Chondrocyte (in vitro differentiated cells): ENCODE measurements at regions not wholly inside any gene's neighbourhood (a gene's known extent, or its start where the extent isn't known, plus 50 kb on each side); places are given as distances from the start of the nearest gene placed in this dataset.

ENCODE experiments used
- DNase-seq: peaks from one replicate; pipeline ENCODE4 v3.0.0; 2021; ENCODE audit warnings: mixed read lengths, low spot score
- H3K27ac Mint-ChIP-seq: one replicate; pipeline ENCODE4 v1.8.0; 2021; ENCODE audit warnings: mild to moderate bottlenecking, moderate library complexity, mixed read lengths; ENCODE audit not compliant: unreplicated experiment
- H3K27me3 Mint-ChIP-seq: 2 replicates; pipeline ENCODE4 v1.8.0; 2021; ENCODE audit warnings: low read depth, mixed read lengths
- H3K36me3 Mint-ChIP-seq: 2 replicates; pipeline ENCODE4 v1.8.0; 2021; ENCODE audit warnings: low read depth, mixed read lengths
- H3K4me1 Mint-ChIP-seq: 2 replicates; pipeline ENCODE4 v1.8.0; 2021; ENCODE audit warnings: low read depth, mild to moderate bottlenecking, mixed read lengths
- H3K4me3 Mint-ChIP-seq: one replicate; pipeline ENCODE4 v1.8.0; 2021; ENCODE audit warnings: mild to moderate bottlenecking, moderate library complexity, mixed read lengths; ENCODE audit not compliant: unreplicated experiment
- H3K9me3 Mint-ChIP-seq: 2 replicates; pipeline ENCODE4 v1.8.0; 2021; ENCODE audit warnings: low read depth, mixed read lengths
- CTCF ChIP-seq: fragments of 200-600 bp; sonication (generic); IDR thresholded peaks from 2 replicates; pipeline ENCODE4 v1.5.0; 2021; ENCODE audit warnings: antibody characterized with exemption, mild to moderate bottlenecking, moderate library complexity

GRCh38 chr7:142422621-142423020 is 164.8 kb upstream of the PRSS58 start:
- no peak overlapping the region for H3K27ac Mint-ChIP-seq
- H3K9me3 Mint-ChIP-seq: no peaks in the 10 kb centered on the region

GRCh38 chr7:142420554-142421362 is 162.9 kb upstream of the PRSS58 start:
- Mint-ChIP-seq H3K27me3 (peaks cover 8% of the 10 kb centered on the region), H3K9me3 (no peaks in the 10 kb centered on the region), H3K4me1 (no peaks in the 10 kb centered on the region), H3K4me3 (no peak overlapping the region), H3K36me3 (no peaks in the 10 kb centered on the region), H3K27ac (no peak overlapping the region)
- TF ChIP-seq CTCF: peak; percentile 77
- no peak for DNase-seq

More at GRCh38 chr7:142422621-142423020, 164.8 kb upstream of the PRSS58 start:
- TF ChIP-seq CTCF: no peak
- Mint-ChIP-seq H3K4me3 (no peak overlapping the region), H3K27me3 (peaks cover 8% of the 10 kb centered on the region), H3K4me1 (no peaks in the 10 kb centered on the region), H3K36me3 (no peaks in the 10 kb centered on the region)
- DNase-seq: no peak

- no peak overlapping the region for H3K4me3 Mint-ChIP-seq
- no peak for DNase-seq
- no peaks in the 10 kb centered on the region for H3K4me1 Mint-ChIP-seq
- no peaks in the 10 kb centered on the region for H3K36me3 Mint-ChIP-seq
- TF ChIP-seq CTCF: no peak
- H3K27ac Mint-ChIP-seq: no peak overlapping the region
- no peaks in the 10 kb centered on the region for H3K9me3 Mint-ChIP-seq
- H3K27me3 Mint-ChIP-seq: peaks cover 7% of the 10 kb centered on the region
Observed at GRCh38 chr7:142418326-142418725, 160.5 kb upstream of the PRSS58 start.

- Mint-ChIP-seq H3K4me3 (no peak overlapping the region), H3K27ac (no peak overlapping the region), H3K9me3 (no peaks in the 10 kb centered on the region), H3K27me3 (peaks cover 5% of the 10 kb centered on the region), H3K36me3 (no peaks in the 10 kb centered on the region), H3K4me1 (no peaks in the 10 kb centered on the region)
- no peak for DNase-seq
- no peak for TF ChIP-seq CTCF
Observed at GRCh38 chr7:142414915-142415314, 157.1 kb upstream of the PRSS58 start.

- Mint-ChIP-seq H3K4me3 (no peak overlapping the region), H3K4me1 (no peaks in the 10 kb centered on the region), H3K27me3 (peaks cover 5% of the 10 kb centered on the region), H3K36me3 (no peaks in the 10 kb centered on the region), H3K27ac (no peak overlapping the region), H3K9me3 (no peaks in the 10 kb centered on the region)
- DNase-seq: no peak
- no peak for TF ChIP-seq CTCF
Observed at GRCh38 chr7:142414135-142414534, 156.3 kb upstream of the PRSS58 start.
